ENCODE measurements at regions not wholly inside any gene's neighbourhood (a gene's known extent, or its start where the extent isn't known, plus 50 kb on each side); places are given as distances from the start of the nearest gene placed in this dataset.

DNA sequence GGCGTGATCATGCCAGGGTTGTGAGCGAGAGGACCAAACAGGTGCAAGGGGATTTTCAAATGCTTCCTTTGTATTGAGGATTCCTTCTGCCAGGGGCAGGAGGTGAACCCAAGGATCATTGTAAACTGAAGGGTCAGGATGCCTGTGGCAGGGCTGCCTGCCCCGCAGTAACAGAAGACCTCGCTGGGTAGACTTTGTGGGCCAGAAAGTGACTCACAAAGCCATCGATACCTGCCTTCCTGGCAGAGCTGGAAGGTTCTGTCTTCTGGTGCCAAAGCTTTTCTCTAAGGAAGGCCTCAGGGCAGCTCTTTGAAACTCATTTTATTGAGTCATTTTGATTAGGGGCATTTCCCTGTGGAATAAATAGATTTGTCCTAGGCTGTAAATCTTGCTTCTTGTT is 223.4 kb downstream of the ICE1 start:
- no peak for DNase-seq
- H3K27me3 ChIP-seq (ENCODE audit: low read length), result no peaks in the 10 kb centered on the region
- no peak overlapping the region for H3K9ac ChIP-seq (ENCODE audit: low read length)
- H3K79me2 ChIP-seq (ENCODE audit: low read length), result no peaks in the 10 kb centered on the region
- no peak overlapping the region for H3K27ac ChIP-seq (ENCODE audit: low read length)
- no peaks in the 10 kb centered on the region for H3K9me2 ChIP-seq (replicated peaks; ENCODE audit: insufficient read depth, low read length)
- no peaks in the 10 kb centered on the region for H4K20me1 ChIP-seq (ENCODE audit: insufficient read depth, low read depth, low read length)
- no peak overlapping the region for H3K4me2 ChIP-seq (ENCODE audit: low read depth, low read length, poor library complexity, severe bottlenecking)
- H3K36me3 ChIP-seq (ENCODE audit: insufficient read depth, low read length), result no peaks in the 10 kb centered on the region
- H3K9me3 ChIP-seq (ENCODE audit: low read length), result no peaks in the 10 kb centered on the region
- no peaks in the 10 kb centered on the region for H3K4me1 ChIP-seq (ENCODE audit: low read length)
- no peak overlapping the region for H2AFZ ChIP-seq (ENCODE audit: low read length)
- no peak overlapping the region for H3K4me3 ChIP-seq (ENCODE audit: low read length)

DNA sequence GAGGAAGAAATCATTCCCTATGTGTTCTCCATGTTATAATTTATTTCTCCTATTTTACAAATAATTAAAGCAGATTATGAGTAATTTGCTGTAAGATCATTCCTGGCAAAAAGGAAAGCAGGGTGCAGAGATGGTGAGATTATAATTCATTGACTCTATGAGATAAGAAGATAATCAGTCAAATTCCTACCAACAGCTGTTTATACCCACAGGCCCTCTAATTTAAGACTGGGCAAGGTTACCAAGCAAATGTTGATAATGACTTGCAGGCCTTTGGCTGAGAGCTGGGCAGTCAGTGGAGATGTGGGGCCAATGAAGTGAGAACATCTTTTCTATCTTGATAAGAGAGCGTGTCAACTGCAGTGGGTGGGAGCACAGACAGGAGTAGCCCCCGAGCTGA is 222.7 kb downstream of the ICE1 start:
- Histone ChIP-seq H3K9me2 (replicated peaks; ENCODE audit: insufficient read depth, low read length) (no peaks in the 10 kb centered on the region), H3K27me3 (ENCODE audit: low read length) (no peaks in the 10 kb centered on the region), H3K9ac (ENCODE audit: low read length) (no peak overlapping the region), H3K9me3 (ENCODE audit: low read length) (no peaks in the 10 kb centered on the region), H3K79me2 (ENCODE audit: low read length) (no peaks in the 10 kb centered on the region), H3K4me3 (ENCODE audit: low read length) (no peak overlapping the region), H2AFZ (ENCODE audit: low read length) (no peak overlapping the region), H3K4me1 (ENCODE audit: low read length) (no peaks in the 10 kb centered on the region), H3K4me2 (ENCODE audit: low read depth, low read length, poor library complexity, severe bottlenecking) (no peak overlapping the region), H4K20me1 (ENCODE audit: insufficient read depth, low read depth, low read length) (no peaks in the 10 kb centered on the region), H3K27ac (ENCODE audit: low read length) (no peak overlapping the region), H3K36me3 (ENCODE audit: insufficient read depth, low read length) (no peaks in the 10 kb centered on the region)
- no peak for DNase-seq

DNA sequence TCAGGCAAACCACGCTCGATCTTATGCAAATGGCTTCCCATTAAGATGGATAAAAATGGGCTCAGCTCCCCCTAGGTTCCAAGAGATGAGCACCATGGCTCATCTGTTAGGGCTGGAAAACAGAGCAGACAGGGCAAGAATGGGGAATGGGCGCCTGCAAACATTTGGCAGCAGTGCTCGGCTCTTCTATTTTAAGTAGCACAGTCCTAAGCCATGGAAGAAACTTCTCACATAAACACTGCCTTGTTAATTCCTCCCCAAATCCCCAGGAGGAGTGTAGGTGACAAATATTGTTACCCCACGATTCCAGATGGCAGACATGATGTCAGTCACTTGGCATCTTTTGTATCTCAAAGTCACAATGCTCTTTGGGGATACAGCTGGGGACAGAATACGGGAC is 221.8 kb downstream of the ICE1 start:
- no peaks in the 10 kb centered on the region for H3K9me2 ChIP-seq (replicated peaks; ENCODE audit: insufficient read depth, low read length)
- no peaks in the 10 kb centered on the region for H3K79me2 ChIP-seq (ENCODE audit: low read length)
- H3K4me1 ChIP-seq (ENCODE audit: low read length), result no peaks in the 10 kb centered on the region
- no peaks in the 10 kb centered on the region for H4K20me1 ChIP-seq (ENCODE audit: insufficient read depth, low read depth, low read length)
- H3K9ac ChIP-seq (ENCODE audit: low read length), result no peak overlapping the region
- H3K4me3 ChIP-seq (ENCODE audit: low read length), result no peak overlapping the region
- no peak for DNase-seq
- no peak overlapping the region for H3K4me2 ChIP-seq (ENCODE audit: low read depth, low read length, poor library complexity, severe bottlenecking)
- no peaks in the 10 kb centered on the region for H3K36me3 ChIP-seq (ENCODE audit: insufficient read depth, low read length)
- H3K9me3 ChIP-seq (ENCODE audit: low read length), result no peaks in the 10 kb centered on the region
- H3K27ac ChIP-seq (ENCODE audit: low read length), result no peak overlapping the region
- H3K27me3 ChIP-seq (ENCODE audit: low read length), result no peaks in the 10 kb centered on the region
- no peak overlapping the region for H2AFZ ChIP-seq (ENCODE audit: low read length)

DNA sequence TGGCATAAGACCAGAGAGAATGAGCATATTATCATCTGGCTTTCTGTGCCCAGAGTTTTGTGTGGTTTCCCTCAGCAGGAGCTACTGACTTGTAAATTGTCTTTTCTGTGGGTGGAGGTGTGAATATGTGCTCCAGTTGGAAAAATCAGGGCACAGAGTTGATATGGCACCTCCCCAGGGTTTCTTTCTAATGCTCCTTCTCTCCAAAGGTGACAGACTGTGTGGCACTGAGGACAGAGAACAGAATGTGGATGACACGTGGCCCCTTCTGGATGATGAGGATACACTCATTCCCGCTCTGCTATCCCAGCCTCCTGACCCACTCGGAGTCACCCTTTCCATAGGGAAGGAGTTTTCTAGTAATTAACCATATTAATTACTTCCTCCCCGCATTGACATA is 221.0 kb downstream of the ICE1 start:
- DNase-seq, result no peak
- Histone ChIP-seq H3K27me3 (ENCODE audit: low read length) (no peaks in the 10 kb centered on the region), H2AFZ (ENCODE audit: low read length) (no peak overlapping the region), H3K79me2 (ENCODE audit: low read length) (no peaks in the 10 kb centered on the region), H3K27ac (ENCODE audit: low read length) (no peak overlapping the region), H3K4me1 (ENCODE audit: low read length) (no peaks in the 10 kb centered on the region), H3K4me3 (ENCODE audit: low read length) (no peak overlapping the region), H3K4me2 (ENCODE audit: low read depth, low read length, poor library complexity, severe bottlenecking) (no peak overlapping the region), H3K9me2 (replicated peaks; ENCODE audit: insufficient read depth, low read length) (no peaks in the 10 kb centered on the region), H3K36me3 (ENCODE audit: insufficient read depth, low read length) (no peaks in the 10 kb centered on the region), H3K9me3 (ENCODE audit: low read length) (no peaks in the 10 kb centered on the region), H3K9ac (ENCODE audit: low read length) (no peak overlapping the region), H4K20me1 (ENCODE audit: insufficient read depth, low read depth, low read length) (no peaks in the 10 kb centered on the region)

DNA sequence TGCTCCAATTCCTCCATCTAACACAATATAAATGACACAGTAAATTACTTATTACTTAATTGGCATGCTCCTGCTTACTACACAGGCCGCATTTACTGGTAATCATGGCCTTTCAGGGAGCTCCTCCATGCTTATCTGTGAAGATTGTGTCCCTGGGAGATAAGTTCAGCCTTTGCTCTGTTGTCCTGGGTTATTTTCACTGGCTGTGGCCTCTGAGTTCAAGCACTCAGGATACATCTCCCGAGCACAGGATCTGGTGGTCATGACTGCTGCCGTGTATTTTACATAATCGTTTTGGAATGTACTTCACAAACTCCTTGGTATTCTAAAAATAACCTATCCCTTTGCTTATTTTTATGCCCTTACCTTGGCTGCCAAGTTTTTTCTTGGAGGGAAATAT is 215.7 kb downstream of the ICE1 start:
- Histone ChIP-seq H4K20me1 (ENCODE audit: insufficient read depth, low read depth, low read length) (no peaks in the 10 kb centered on the region), H3K4me2 (ENCODE audit: low read depth, low read length, poor library complexity, severe bottlenecking) (no peak overlapping the region), H3K9me3 (ENCODE audit: low read length) (no peaks in the 10 kb centered on the region), H3K27ac (ENCODE audit: low read length) (no peak overlapping the region), H3K79me2 (ENCODE audit: low read length) (no peaks in the 10 kb centered on the region), H3K9me2 (replicated peaks; ENCODE audit: insufficient read depth, low read length) (no peaks in the 10 kb centered on the region), H3K4me3 (ENCODE audit: low read length) (no peak overlapping the region), H3K4me1 (ENCODE audit: low read length) (no peaks in the 10 kb centered on the region), H3K27me3 (ENCODE audit: low read length) (no peaks in the 10 kb centered on the region), H3K9ac (ENCODE audit: low read length) (no peak overlapping the region), H3K36me3 (ENCODE audit: insufficient read depth, low read length) (no peaks in the 10 kb centered on the region), H2AFZ (ENCODE audit: low read length) (no peak overlapping the region)
- DNase-seq, result no peak

DNA sequence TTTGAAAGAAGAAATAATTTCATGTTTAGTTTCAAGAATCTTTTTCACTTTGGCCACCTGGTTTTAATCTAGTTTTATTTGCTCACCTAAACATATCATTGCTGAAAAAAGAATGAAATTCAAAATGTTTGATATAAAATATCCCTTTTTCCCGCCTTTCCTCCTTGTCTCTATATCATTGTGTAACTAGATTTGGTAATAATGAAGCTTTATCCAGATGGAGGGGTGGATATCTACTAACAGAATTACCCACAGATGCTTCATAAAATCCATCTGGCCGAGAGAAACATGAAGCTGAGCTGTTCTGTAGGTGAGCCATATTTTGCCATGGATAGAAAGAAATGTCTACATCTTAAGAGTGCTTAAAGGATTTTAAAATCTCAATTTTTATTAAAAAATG is 214.7 kb downstream of the ICE1 start:
- H3K4me2 ChIP-seq (ENCODE audit: low read depth, low read length, poor library complexity, severe bottlenecking), result no peak overlapping the region
- H3K4me1 ChIP-seq (ENCODE audit: low read length), result no peaks in the 10 kb centered on the region
- no peaks in the 10 kb centered on the region for H3K9me3 ChIP-seq (ENCODE audit: low read length)
- H3K9ac ChIP-seq (ENCODE audit: low read length), result no peak overlapping the region
- H3K27ac ChIP-seq (ENCODE audit: low read length), result no peak overlapping the region
- no peaks in the 10 kb centered on the region for H4K20me1 ChIP-seq (ENCODE audit: insufficient read depth, low read depth, low read length)
- H3K4me3 ChIP-seq (ENCODE audit: low read length), result no peak overlapping the region
- no peaks in the 10 kb centered on the region for H3K9me2 ChIP-seq (replicated peaks; ENCODE audit: insufficient read depth, low read length)
- no peaks in the 10 kb centered on the region for H3K27me3 ChIP-seq (ENCODE audit: low read length)
- no peaks in the 10 kb centered on the region for H3K36me3 ChIP-seq (ENCODE audit: insufficient read depth, low read length)
- H2AFZ ChIP-seq (ENCODE audit: low read length), result no peak overlapping the region
- no peak for DNase-seq
- no peaks in the 10 kb centered on the region for H3K79me2 ChIP-seq (ENCODE audit: low read length)

DNA sequence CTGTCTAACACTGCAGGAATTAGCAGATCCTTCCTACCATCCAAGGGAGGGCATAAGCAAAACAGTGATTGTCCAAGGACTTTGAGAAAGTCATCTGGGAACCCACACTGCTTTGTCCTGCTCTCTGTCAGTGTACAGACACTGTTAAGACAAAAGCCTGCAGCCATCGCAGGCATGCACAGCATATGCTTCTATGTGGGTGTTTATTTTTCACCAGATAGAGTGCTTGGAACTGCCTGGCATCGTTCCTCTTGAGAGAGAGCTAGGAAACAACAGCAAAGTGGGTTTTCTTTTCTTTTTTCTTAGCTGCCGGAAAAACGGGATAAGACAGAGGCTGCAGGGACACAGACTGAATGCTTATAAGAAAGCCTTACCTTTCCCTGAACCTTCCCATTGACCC is 212.3 kb downstream of the ICE1 start:
- no peak overlapping the region for H3K4me3 ChIP-seq (ENCODE audit: low read length)
- H3K9me2 ChIP-seq (replicated peaks; ENCODE audit: insufficient read depth, low read length), result no peaks in the 10 kb centered on the region
- no peaks in the 10 kb centered on the region for H3K27me3 ChIP-seq (ENCODE audit: low read length)
- no peaks in the 10 kb centered on the region for H3K79me2 ChIP-seq (ENCODE audit: low read length)
- H2AFZ ChIP-seq (ENCODE audit: low read length), result no peak overlapping the region
- H3K9ac ChIP-seq (ENCODE audit: low read length), result no peak overlapping the region
- no peaks in the 10 kb centered on the region for H4K20me1 ChIP-seq (ENCODE audit: insufficient read depth, low read depth, low read length)
- DNase-seq, result no peak
- no peak overlapping the region for H3K27ac ChIP-seq (ENCODE audit: low read length)
- H3K4me1 ChIP-seq (ENCODE audit: low read length), result no peaks in the 10 kb centered on the region
- no peak overlapping the region for H3K4me2 ChIP-seq (ENCODE audit: low read depth, low read length, poor library complexity, severe bottlenecking)
- no peaks in the 10 kb centered on the region for H3K9me3 ChIP-seq (ENCODE audit: low read length)
- no peaks in the 10 kb centered on the region for H3K36me3 ChIP-seq (ENCODE audit: insufficient read depth, low read length)

DNA sequence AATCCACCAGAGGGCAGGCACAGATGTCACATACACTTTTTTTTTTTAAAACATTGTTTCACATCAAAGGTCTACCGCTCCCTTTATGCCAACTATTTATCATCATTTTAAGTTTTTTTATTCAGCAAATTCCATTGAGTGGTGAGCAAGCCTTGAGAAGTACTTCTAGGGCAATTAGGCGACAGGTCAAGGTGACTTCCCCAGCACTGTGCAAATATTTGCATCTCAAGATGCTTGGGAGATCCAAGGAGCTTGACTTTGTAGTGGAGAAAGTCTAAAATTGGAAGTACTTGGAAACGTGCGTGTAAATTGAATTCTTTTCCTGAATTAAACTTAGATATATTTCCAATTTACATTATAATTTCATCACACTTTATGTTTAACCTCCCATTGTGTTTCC is 211.1 kb downstream of the ICE1 start:
- H3K27ac ChIP-seq (ENCODE audit: low read length), result no peak overlapping the region
- H3K9ac ChIP-seq (ENCODE audit: low read length), result no peak overlapping the region
- H3K9me2 ChIP-seq (replicated peaks; ENCODE audit: insufficient read depth, low read length), result no peaks in the 10 kb centered on the region
- no peaks in the 10 kb centered on the region for H3K27me3 ChIP-seq (ENCODE audit: low read length)
- no peaks in the 10 kb centered on the region for H3K9me3 ChIP-seq (ENCODE audit: low read length)
- no peak for DNase-seq
- no peak overlapping the region for H3K4me3 ChIP-seq (ENCODE audit: low read length)
- no peaks in the 10 kb centered on the region for H3K4me1 ChIP-seq (ENCODE audit: low read length)
- H3K36me3 ChIP-seq (ENCODE audit: insufficient read depth, low read length), result no peaks in the 10 kb centered on the region
- no peak overlapping the region for H3K4me2 ChIP-seq (ENCODE audit: low read depth, low read length, poor library complexity, severe bottlenecking)
- H3K79me2 ChIP-seq (ENCODE audit: low read length), result no peaks in the 10 kb centered on the region
- H4K20me1 ChIP-seq (ENCODE audit: insufficient read depth, low read depth, low read length), result no peaks in the 10 kb centered on the region
- H2AFZ ChIP-seq (ENCODE audit: low read length), result no peak overlapping the region

DNA sequence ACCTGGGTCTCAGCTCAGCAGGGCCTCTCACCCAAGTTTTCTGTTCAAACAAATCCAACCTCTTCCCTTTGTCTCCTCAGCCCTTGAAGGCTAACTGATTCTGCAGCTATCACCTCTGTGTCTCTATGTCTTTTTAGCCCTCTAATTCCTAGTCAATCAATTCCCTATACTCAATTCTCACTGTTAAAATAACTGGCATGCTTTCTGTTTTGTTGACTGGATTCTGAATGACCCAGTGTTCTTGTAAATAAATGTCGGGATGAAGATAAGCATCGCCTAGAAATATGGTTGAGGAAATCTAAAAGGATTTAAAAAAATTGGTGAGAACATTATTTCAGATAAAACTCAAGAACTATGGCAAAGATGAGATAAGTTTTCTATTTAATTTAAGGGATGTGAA is 210.2 kb downstream of the ICE1 start:
- H2AFZ ChIP-seq (ENCODE audit: low read length), result no peak overlapping the region
- H3K27me3 ChIP-seq (ENCODE audit: low read length), result no peaks in the 10 kb centered on the region
- DNase-seq, result no peak
- H3K79me2 ChIP-seq (ENCODE audit: low read length), result no peaks in the 10 kb centered on the region
- H3K4me2 ChIP-seq (ENCODE audit: low read depth, low read length, poor library complexity, severe bottlenecking), result no peak overlapping the region
- H3K4me1 ChIP-seq (ENCODE audit: low read length), result no peaks in the 10 kb centered on the region
- H3K9ac ChIP-seq (ENCODE audit: low read length), result no peak overlapping the region
- H3K9me2 ChIP-seq (replicated peaks; ENCODE audit: insufficient read depth, low read length), result no peaks in the 10 kb centered on the region
- no peak overlapping the region for H3K4me3 ChIP-seq (ENCODE audit: low read length)
- H4K20me1 ChIP-seq (ENCODE audit: insufficient read depth, low read depth, low read length), result no peaks in the 10 kb centered on the region
- no peaks in the 10 kb centered on the region for H3K9me3 ChIP-seq (ENCODE audit: low read length)
- H3K27ac ChIP-seq (ENCODE audit: low read length), result no peak overlapping the region
- H3K36me3 ChIP-seq (ENCODE audit: insufficient read depth, low read length), result no peaks in the 10 kb centered on the region
